ENCODE measurements at regions not wholly inside any gene's neighbourhood (a gene's known extent, or its start where the extent isn't known, plus 50 kb on each side); places are given as distances from the start of the nearest gene placed in this dataset.

DNA sequence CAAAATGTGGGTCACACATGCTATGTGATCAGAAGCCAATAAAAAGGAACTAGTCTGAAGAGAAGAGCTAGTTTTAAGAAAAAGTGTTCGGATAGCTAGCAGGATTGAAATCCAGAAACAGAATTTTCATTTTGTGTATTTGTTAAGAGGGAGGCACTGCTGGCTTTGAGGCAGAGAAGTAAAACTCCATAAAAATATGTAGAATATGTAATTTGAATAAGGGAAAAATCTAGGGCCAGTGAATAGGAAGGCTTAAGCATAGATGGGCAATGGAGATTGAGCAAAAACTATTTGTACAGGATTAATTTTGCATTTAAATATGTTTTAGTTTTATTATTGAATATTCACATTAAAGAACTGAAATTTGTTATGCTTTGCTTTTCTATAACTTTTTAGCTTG, 399.9 kb upstream of the PITX2 start:
- 84 to 88% methylated on average over 1 of the region's 1 CpG for WGBS, 2 donors
- Histone ChIP-seq H3K27ac (no peak overlapping the region), H3K27me3 (no peaks in the 10 kb centered on the region), H3K9me3 (no peaks in the 10 kb centered on the region), H3K4me3 (no peak overlapping the region), H3K4me1 (no peaks in the 10 kb centered on the region), H3K36me3 (no peaks in the 10 kb centered on the region)
- TF ChIP-seq, protein P1, sequence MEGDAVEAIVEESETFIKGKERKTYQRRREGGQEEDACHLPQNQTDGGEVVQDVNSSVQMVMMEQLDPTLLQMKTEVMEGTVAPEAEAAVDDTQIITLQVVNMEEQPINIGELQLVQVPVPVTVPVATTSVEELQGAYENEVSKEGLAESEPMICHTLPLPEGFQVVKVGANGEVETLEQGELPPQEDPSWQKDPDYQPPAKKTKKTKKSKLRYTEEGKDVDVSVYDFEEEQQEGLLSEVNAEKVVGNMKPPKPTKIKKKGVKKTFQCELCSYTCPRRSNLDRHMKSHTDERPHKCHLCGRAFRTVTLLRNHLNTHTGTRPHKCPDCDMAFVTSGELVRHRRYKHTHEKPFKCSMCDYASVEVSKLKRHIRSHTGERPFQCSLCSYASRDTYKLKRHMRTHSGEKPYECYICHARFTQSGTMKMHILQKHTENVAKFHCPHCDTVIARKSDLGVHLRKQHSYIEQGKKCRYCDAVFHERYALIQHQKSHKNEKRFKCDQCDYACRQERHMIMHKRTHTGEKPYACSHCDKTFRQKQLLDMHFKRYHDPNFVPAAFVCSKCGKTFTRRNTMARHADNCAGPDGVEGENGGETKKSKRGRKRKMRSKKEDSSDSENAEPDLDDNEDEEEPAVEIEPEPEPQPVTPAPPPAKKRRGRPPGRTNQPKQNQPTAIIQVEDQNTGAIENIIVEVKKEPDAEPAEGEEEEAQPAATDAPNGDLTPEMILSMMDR (IDR thresholded peaks at IDR 0.05): no peak
- intact Hi-C loops (cut with DNase I): no loop called here
- ATAC-seq (no peak), DNase-seq (no peak)

DNA sequence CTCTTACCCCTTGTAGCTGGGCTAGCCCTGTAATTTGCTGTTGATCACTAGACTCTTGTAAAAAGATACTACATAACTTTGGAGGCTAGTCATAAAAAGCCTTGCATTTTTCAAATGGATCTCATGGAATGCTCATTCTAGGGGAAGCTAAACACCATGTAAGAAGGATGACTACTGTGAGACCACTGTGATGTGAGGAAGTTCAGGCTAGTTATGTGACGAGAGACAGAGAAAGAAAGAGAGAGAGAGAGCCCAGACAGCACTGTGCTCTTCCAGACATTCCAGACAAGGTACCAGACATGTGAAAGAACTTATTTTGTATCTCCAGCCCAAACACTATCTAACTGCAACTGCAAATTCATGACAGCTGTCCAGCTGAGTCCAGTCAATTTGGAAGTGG, 404.6 kb upstream of the PITX2 start:
- Histone ChIP-seq H3K9me3 (peaks cover 0 to 8% (median 0%) of the 10 kb centered on the region in 11 donors), H3K27me3 (no peaks in the 10 kb centered on the region), H3K4me3 (no peak overlapping the region), H3K4me1 (no peaks in the 10 kb centered on the region), H3K27ac (no peak overlapping the region), H3K36me3 (no peaks in the 10 kb centered on the region)
- intact Hi-C loops (cut with DNase I): no loop called here
- 10 to 15% methylated on average over 1 of the region's 1 CpG for WGBS, 2 donors
- DNase-seq (no peak), ATAC-seq (no peak)
- TF ChIP-seq, protein P1 (IDR thresholded peaks at IDR 0.05): no peak

DNA sequence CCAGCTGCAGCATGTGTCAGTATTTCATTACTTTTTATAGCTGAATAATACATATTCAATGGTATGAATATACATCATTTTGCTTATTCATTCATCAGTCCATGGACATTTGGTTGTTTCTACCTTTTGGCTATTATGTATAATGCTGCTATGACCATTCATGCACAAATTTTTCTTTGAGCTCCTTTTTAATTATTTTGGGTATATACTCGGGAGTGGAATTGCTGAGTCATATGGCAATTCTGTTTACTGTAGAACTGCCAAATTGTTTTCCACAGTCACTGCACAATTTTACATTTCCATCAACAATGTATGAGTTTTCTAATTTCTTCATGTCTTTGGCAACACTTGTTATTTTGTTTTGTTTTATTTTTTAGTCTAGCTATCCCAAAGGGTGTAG, 405.9 kb upstream of the PITX2 start:
- DNase-seq (no peak), ATAC-seq (no peak)
- no peaks in the 10 kb centered on the region for H3K4me1 ChIP-seq
- no peak overlapping the region for H3K27ac ChIP-seq
- H3K4me3 ChIP-seq: no peak overlapping the region
- H3K36me3 ChIP-seq: no peaks in the 10 kb centered on the region
- intact Hi-C loops (cut with DNase I): no loop called here
- TF ChIP-seq, protein P1 (IDR thresholded peaks at IDR 0.05): no peak
- WGBS, 2 donors: 62 to 71% methylated on average over 1 of the region's 1 CpG
- no peaks in the 10 kb centered on the region for H3K27me3 ChIP-seq
- peaks cover 0 to 8% (median 0%) of the 10 kb centered on the region in 11 donors for H3K9me3 ChIP-seq

DNA sequence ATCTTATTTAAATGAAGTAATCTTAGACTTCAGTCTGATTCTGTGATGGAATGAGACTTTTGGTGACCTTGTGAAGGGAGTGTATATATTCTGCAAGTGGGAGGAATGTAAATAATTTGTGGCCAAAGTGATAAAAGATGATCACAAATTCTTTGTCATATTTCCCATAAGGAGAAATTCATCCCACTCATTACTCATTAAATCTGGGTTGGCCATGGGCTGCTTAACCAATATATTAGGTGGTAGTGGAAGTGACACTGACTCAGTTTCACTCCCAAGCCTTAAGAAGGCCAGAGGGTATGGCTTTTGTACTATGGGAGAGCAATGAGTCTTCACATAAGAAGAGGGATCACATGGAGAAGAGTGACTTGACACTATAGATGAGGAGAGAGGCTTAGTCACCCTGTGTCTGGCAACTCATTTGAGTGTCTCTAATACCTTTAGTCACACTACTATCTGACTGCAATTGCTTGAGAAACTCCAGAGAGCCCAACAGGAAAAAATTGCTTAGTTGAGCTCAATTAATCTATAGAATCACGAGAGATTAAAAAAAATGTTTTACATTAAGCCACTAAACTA, 408.2 kb upstream of the PITX2 start:
- Histone ChIP-seq H3K27ac (no peak overlapping the region), H3K4me1 (no peaks in the 10 kb centered on the region), H3K27me3 (no peaks in the 10 kb centered on the region), H3K4me3 (no peak overlapping the region), H3K9me3 (peaks cover 0 to 8% (median 0%) of the 10 kb centered on the region in 11 donors), H3K36me3 (no peaks in the 10 kb centered on the region)
- WGBS, 2 donors: 44 to 70% methylated on average over 1 of the region's 1 CpG
- DNase-seq: no peak
- ATAC-seq: no peak
- intact Hi-C loops (cut with DNase I): no loop called here
- TF ChIP-seq, protein P1 (IDR thresholded peaks at IDR 0.05): no peak
